Peyer's patch (tissue), 4 donors: ENCODE measurements at regions not wholly inside any gene's neighbourhood (a gene's known extent, or its start where the extent isn't known, plus 50 kb on each side); places are given as distances from the start of the nearest gene placed in this dataset.

ENCODE experiments used
- CTCF ChIP-seq, 6 experiments: fragments of 450-650 bp in 4 of 6; fragments of 200-600 bp in 2 of 6; sonication (generic) in 1 of 6; IDR thresholded peaks; one replicate each; pipeline ENCODE4 v1.5.1; 2017 to 2019; ENCODE audit warnings: antibody characterized with exemption in 6 of 6, mild to moderate bottlenecking in 3 of 6, moderate library complexity in 1 of 6
- POLR2A ChIP-seq, 2 donors: fragments of 450-650 bp; IDR thresholded peaks; one replicate each; pipeline ENCODE4 v1.5.1; 2017; ENCODE audit warnings: antibody characterized with exemption in 2 of 2, mild to moderate bottlenecking in 2 of 2, moderate library complexity in 2 of 2

- TF ChIP-seq CTCF (IDR thresholded peaks at IDR 0.05) (no peak), POLR2A (IDR thresholded peaks at IDR 0.05) (no peak)
Measured at GRCh38 chr1:191398551-191398950, 759.7 kb upstream of the RGS18 start.
